Bronchial epithelial cell (primary cell): ENCODE measurements at regions not wholly inside any gene's neighbourhood (a gene's known extent, or its start where the extent isn't known, plus 50 kb on each side); places are given as distances from the start of the nearest gene placed in this dataset.

Experiments used
- DNase-seq: peaks from one replicate; pipeline ENCODE4 v3.0.0-alpha.2; 2010; ENCODE audit warnings: low read depth
- FAIRE-seq: peaks from 2 replicates; lab custom pipeline; 2011; peaks lifted over from hg19 to GRCh38; lab: Jason Lieb, UNC
- H3K27me3 ChIP-seq: 2 replicates; pipeline ENCODE4 v1.5.1; 2011; ENCODE audit warnings: low read length; ENCODE audit not compliant: control insufficient read depth, insufficient read depth
- H3K36me3 ChIP-seq: 2 replicates; pipeline ENCODE4 v1.5.1; 2011; ENCODE audit warnings: low read length; ENCODE audit not compliant: control insufficient read depth, insufficient read depth
- H3K4me3 ChIP-seq: 2 replicates; pipeline ENCODE4 v1.5.1; 2011; ENCODE audit warnings: mild to moderate bottlenecking, low read depth, low read length, control low read depth
- CTCF ChIP-seq: IDR thresholded peaks from 2 replicates; pipeline ENCODE4 v1.5.1; 2011; ENCODE audit warnings: mild to moderate bottlenecking, moderate library complexity, low read length, control low read depth, inconsistent platforms; ENCODE audit not compliant: insufficient read depth, severe bottlenecking

- TF ChIP-seq CTCF: no peak
- Histone ChIP-seq H3K4me3 (no peak overlapping the region), H3K27me3 (no peaks in the 10 kb centered on the region), H3K36me3 (no peaks in the 10 kb centered on the region)
- no peak for DNase-seq
- FAIRE-seq: no peak
These were observed 748.3 kb upstream of the ANO3 start for GRCh38 chr11:25583596-25583995.

DNA sequence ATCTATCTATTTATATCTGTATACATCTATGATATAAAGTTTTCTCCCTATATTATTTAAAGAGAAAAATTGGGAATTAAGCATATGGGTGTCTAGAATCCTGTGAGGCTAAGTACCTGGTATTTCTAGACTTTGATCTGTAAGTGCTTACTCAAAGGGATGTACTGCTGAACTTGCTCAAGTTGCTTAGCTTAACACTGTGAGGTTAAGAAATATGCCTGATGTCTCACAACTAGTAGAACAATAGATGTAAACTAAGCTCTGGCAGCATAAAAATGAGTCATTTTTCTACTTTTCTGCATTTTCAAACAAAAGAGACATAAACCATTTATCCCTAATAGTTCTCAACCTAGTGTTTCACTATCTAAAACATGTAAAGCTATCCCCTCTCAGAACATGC lies 744.4 kb upstream of the ANO3 start:
- TF ChIP-seq CTCF: no peak
- no peak overlapping the region for H3K4me3 ChIP-seq
- no peaks in the 10 kb centered on the region for H3K36me3 ChIP-seq
- FAIRE-seq (no peak), DNase-seq (no peak)
- no peaks in the 10 kb centered on the region for H3K27me3 ChIP-seq

- H3K27me3 ChIP-seq: no peaks in the 10 kb centered on the region
- FAIRE-seq (no peak), DNase-seq (no peak)
- no peaks in the 10 kb centered on the region for H3K36me3 ChIP-seq
- no peak overlapping the region for H3K4me3 ChIP-seq
- no peak for TF ChIP-seq CTCF
These were observed 738.7 kb upstream of the ANO3 start for GRCh38 chr11:25593221-25593620.

DNA sequence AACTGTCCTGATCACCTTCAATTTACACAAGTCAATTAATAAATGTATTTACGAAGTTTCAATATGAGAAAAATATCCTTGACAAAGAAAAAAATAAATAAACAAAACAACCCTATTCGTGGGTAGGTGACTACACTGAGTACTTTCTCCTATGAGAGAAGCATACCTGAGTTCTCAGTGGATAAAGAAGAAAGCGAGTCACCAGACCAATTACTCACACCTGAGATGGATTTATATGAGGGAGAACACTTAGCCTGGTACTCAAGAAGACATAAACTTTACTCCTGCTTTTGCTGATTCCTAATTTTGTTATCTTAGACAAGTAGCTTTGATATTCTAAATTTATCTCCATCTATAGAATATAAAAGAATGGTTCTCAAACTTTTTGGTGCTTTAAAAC lies 735.2 kb upstream of the ANO3 start:
- peak; percentile 27 for DNase-seq
- Histone ChIP-seq H3K27me3 (no peaks in the 10 kb centered on the region), H3K4me3 (no peak overlapping the region), H3K36me3 (no peaks in the 10 kb centered on the region)
- FAIRE-seq: no peak
- no peak for TF ChIP-seq CTCF

DNA sequence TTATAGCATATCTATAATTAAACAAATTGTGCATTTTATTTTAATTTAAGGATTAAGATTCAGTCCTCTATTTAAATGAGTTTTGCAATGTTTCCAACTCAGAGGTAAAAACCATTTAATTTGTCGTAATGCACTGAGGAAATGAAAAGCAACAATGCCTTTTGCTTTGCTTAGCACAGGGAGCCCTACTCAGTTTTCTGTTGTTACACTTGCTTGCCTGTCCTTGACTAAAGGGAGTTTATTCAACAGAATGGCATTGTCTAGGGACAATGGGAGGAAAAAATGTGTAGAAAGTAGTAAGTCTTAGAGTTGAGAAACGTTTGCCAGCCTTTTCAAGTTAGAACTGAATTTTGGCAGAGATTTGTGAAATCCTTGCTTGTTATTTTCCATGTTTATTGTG lies 734.2 kb upstream of the ANO3 start:
- DNase-seq (no peak), FAIRE-seq (no peak)
- TF ChIP-seq CTCF: no peak
- no peak overlapping the region for H3K4me3 ChIP-seq
- H3K27me3 ChIP-seq: no peaks in the 10 kb centered on the region
- no peaks in the 10 kb centered on the region for H3K36me3 ChIP-seq

DNA sequence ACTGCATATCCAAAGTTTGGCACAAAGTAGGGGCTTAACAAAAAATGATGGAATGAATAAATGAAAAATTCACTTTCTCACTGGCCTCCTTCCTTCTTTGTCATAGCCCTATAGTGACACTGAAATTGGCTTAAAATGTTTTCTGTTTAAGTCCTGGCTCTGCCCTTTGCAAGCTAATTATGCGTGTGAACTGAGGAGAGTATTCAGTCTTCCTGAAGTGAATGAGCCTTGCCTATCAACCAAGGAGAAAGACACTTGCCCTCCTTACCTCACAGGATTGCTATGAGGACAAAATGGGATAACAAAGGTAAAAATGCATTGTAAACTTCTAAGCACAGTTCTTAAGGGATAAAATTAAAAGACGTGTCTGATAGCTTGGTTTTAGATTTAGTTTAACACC lies 729.8 kb upstream of the ANO3 start:
- no peak overlapping the region for H3K4me3 ChIP-seq
- no peak for TF ChIP-seq CTCF
- FAIRE-seq: no peak
- DNase-seq: no peak
- no peaks in the 10 kb centered on the region for H3K36me3 ChIP-seq
- no peaks in the 10 kb centered on the region for H3K27me3 ChIP-seq
